ENCODE measurements at regions not wholly inside any gene's neighbourhood (a gene's known extent, or its start where the extent isn't known, plus 50 kb on each side); places are given as distances from the start of the nearest gene placed in this dataset.

DNA sequence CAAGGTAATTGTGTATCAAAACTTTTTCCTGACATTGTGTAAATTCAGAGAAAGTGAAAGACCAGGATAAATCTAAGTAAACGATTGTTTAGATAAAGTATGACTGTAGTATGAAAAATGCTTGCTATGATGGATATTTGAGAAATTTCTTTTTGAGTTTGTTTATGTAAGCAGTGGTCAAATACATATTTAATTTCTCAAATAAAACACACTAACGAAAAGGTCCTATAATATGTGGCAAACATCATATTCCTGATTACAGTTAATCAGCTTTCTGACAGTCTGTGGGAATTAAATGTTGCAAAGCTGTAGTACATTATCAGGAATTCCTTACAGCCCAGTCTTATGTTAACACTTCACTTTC is 636.9 kb downstream of the MMUT start:
- Mint-ChIP-seq H3K4me3 (ENCODE audit: unreplicated experiment) (peak overlapping the region; percentile 69), H3K9me3 (ENCODE audit: unreplicated experiment) (no peaks in the 10 kb centered on the region), H3K27me3 (ENCODE audit: insufficient read depth, unreplicated experiment) (no peaks in the 10 kb centered on the region), H3K4me1 (ENCODE audit: insufficient read depth, unreplicated experiment) (peaks cover 29% of the 10 kb centered on the region), H3K36me3 (ENCODE audit: insufficient read depth, unreplicated experiment) (no peaks in the 10 kb centered on the region), H3K27ac (ENCODE audit: low read depth, unreplicated experiment) (peak overlapping the region; percentile 100)
- ChIA-PET CTCF (interaction anchor here (0.7 kb wide), 1 partner anchor 268 kb away, joined by 3 read pairs; no protein-coding TSS in a partner anchor), POLR2A (interaction anchor here (0.7 to 1.6 kb wide), 8 partner anchors 8 to 1294 kb away, joined by 3 to 8 read pairs (median 3); no protein-coding TSS in a partner anchor)
- TF ChIP-seq, protein P1, sequence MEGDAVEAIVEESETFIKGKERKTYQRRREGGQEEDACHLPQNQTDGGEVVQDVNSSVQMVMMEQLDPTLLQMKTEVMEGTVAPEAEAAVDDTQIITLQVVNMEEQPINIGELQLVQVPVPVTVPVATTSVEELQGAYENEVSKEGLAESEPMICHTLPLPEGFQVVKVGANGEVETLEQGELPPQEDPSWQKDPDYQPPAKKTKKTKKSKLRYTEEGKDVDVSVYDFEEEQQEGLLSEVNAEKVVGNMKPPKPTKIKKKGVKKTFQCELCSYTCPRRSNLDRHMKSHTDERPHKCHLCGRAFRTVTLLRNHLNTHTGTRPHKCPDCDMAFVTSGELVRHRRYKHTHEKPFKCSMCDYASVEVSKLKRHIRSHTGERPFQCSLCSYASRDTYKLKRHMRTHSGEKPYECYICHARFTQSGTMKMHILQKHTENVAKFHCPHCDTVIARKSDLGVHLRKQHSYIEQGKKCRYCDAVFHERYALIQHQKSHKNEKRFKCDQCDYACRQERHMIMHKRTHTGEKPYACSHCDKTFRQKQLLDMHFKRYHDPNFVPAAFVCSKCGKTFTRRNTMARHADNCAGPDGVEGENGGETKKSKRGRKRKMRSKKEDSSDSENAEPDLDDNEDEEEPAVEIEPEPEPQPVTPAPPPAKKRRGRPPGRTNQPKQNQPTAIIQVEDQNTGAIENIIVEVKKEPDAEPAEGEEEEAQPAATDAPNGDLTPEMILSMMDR (IDR thresholded peaks at IDR 0.05; ENCODE audit: unreplicated experiment): no peak
- BruUV-seq (replicated peaks): no TSS peak
- intact Hi-C loops (cut with micrococcal nuclease): loop anchor here (2.0 to 10.0 kb wide), 6 partner anchors 501 to 1037 kb away; partner anchors contain the start of genes C6orf141 and PTCHD4
- peak; percentile 15 for DNase-seq (ENCODE audit: unreplicated experiment)

DNA sequence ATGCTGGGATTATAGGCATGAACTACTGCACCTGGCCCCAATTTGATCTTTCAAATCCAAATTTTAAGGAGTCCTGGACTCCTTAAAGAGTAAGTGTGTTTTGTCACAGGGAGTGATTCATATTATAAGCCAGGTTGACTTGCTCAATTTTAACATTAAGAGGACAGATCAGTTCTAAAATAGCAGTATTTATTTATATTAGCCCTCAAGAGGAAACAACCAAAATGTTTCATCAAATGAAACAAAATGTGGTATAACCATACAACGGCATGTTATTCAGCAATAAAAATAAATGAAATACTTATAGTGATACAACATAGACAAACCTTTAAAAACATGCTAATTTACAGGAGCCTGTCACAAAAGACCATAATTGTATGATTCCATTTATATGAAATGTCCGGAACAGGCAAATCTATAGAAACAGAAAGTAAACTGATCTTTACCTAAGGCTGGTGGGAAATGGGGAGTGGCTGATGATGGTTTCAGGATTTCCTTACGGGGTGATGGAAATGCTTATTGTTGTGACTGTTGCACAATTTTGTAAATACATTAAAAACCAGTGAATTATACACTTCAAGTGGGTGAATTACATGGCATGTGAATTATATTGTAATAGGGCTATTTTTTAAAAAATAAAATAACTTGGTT is 637.4 kb downstream of the MMUT start:
- TF ChIP-seq, protein P1 (IDR thresholded peaks at IDR 0.05; ENCODE audit: unreplicated experiment): no peak
- intact Hi-C loops (cut with micrococcal nuclease): loop anchor here (2.0 to 10.0 kb wide), 6 partner anchors 501 to 1037 kb away; partner anchors contain the start of genes C6orf141 and PTCHD4
- H3K4me3 Mint-ChIP-seq (ENCODE audit: unreplicated experiment): peak overlapping the region; percentile 69
- DNase-seq (ENCODE audit: unreplicated experiment): peak; percentile 63
- POLR2A ChIA-PET: interaction anchor here (1.3 to 1.6 kb wide), 2 partner anchors 8 to 62 kb away, joined by 3 to 8 read pairs; no protein-coding TSS in a partner anchor
- H3K27me3 Mint-ChIP-seq (ENCODE audit: insufficient read depth, unreplicated experiment): no peaks in the 10 kb centered on the region
- CTCF ChIA-PET: interaction anchor here (1.0 to 1.1 kb wide), 2 partner anchors 60 to 585 kb away, joined by 4 to 5 read pairs; no protein-coding TSS in a partner anchor
- H3K9me3 Mint-ChIP-seq (ENCODE audit: unreplicated experiment): no peaks in the 10 kb centered on the region
- BruUV-seq (replicated peaks): no TSS peak
- no peaks in the 10 kb centered on the region for H3K36me3 Mint-ChIP-seq (ENCODE audit: insufficient read depth, unreplicated experiment)
- H3K4me1 Mint-ChIP-seq (ENCODE audit: insufficient read depth, unreplicated experiment): peaks cover 29% of the 10 kb centered on the region
- peak overlapping the region; percentile 100 for H3K27ac Mint-ChIP-seq (ENCODE audit: low read depth, unreplicated experiment)

DNA sequence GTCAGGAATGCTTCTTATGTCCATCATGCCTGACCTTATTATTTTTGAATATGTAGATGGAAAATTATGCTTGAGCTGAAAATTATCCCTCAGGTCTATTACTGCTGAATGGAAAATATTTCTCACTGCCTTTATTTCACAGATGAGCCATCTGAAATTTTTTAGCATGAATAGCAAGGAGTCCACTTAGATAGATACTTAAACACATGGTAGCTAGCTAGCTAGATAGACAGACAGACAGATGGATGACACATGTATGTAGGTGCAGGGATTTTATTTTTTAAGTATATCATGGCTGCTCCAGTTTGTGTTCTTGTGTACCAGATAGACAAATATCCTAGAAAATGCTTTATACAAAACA is 645.0 kb downstream of the MMUT start:
- Mint-ChIP-seq H3K27ac (ENCODE audit: low read depth, unreplicated experiment) (peak overlapping the region; percentile 71), H3K4me3 (ENCODE audit: unreplicated experiment) (no peak overlapping the region), H3K36me3 (ENCODE audit: insufficient read depth, unreplicated experiment) (no peaks in the 10 kb centered on the region), H3K27me3 (ENCODE audit: insufficient read depth, unreplicated experiment) (no peaks in the 10 kb centered on the region), H3K4me1 (ENCODE audit: insufficient read depth, unreplicated experiment) (peaks cover 13% of the 10 kb centered on the region), H3K9me3 (ENCODE audit: unreplicated experiment) (no peaks in the 10 kb centered on the region)
- no peak for DNase-seq (ENCODE audit: unreplicated experiment)
- TSS peak; percentile 94 for BruUV-seq (replicated peaks)
- TF ChIP-seq, protein P1 (IDR thresholded peaks at IDR 0.05; ENCODE audit: unreplicated experiment): no peak
- intact Hi-C loops (cut with micrococcal nuclease): no loop called here
- ChIA-PET CTCF (no interaction called here), POLR2A (interaction anchor here (1.9 kb wide), 1 partner anchor 9 kb away, joined by 8 read pairs; no protein-coding TSS in a partner anchor)

DNA sequence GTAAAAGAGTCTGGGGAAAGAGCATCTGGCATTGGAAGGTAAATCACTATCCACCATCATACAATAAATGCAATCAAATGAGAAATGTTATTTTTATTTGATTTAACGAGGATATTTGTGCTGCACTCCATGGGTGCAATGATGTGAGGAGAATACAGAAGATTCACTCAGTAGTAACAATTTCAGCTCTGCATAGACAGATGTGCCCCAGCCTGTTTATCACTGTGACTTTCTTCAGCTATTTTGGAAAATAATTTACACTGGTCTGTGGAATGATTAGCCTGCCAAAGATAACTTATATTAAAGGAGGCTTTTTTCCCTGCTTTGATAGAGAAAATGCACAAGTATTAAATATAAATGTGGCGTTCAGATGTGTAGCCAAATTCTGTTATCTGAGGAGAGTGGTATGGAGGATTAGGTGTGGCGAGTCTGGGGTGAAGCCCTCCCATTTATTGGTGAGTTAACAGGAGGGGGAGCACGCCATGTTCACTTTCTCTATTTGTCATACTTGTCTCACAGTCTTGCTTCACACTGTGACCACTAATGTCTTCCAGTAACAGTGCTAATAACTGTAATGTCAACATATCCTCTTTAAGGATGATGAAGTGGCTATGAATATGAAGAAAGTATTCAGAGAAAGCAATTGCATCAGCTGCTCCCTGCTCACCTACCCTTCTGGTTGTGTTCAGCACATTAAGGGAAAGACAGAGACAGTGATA is 645.6 kb downstream of the MMUT start:
- intact Hi-C loops (cut with micrococcal nuclease): no loop called here
- ChIA-PET CTCF (interaction anchor here (0.7 to 1.3 kb wide), 2 partner anchors 593 to 599 kb away, joined by 3 read pairs; no protein-coding TSS in a partner anchor), POLR2A (interaction anchor here (1.9 kb wide), 1 partner anchor 9 kb away, joined by 8 read pairs; no protein-coding TSS in a partner anchor)
- Mint-ChIP-seq H3K4me1 (ENCODE audit: insufficient read depth, unreplicated experiment) (peaks cover 13% of the 10 kb centered on the region), H3K9me3 (ENCODE audit: unreplicated experiment) (no peaks in the 10 kb centered on the region), H3K36me3 (ENCODE audit: insufficient read depth, unreplicated experiment) (no peaks in the 10 kb centered on the region), H3K27ac (ENCODE audit: low read depth, unreplicated experiment) (peak overlapping the region; percentile 71), H3K4me3 (ENCODE audit: unreplicated experiment) (no peak overlapping the region), H3K27me3 (ENCODE audit: insufficient read depth, unreplicated experiment) (no peaks in the 10 kb centered on the region)
- TF ChIP-seq, protein P1 (IDR thresholded peaks at IDR 0.05; ENCODE audit: unreplicated experiment): no peak
- DNase-seq (ENCODE audit: unreplicated experiment): peak; percentile 64
- BruUV-seq (replicated peaks): TSS peak; percentile 88

Data from MCF 10A (cell line).